ENCODE measurements at regions not wholly inside any gene's neighbourhood (a gene's known extent, or its start where the extent isn't known, plus 50 kb on each side); places are given as distances from the start of the nearest gene placed in this dataset.

DNA sequence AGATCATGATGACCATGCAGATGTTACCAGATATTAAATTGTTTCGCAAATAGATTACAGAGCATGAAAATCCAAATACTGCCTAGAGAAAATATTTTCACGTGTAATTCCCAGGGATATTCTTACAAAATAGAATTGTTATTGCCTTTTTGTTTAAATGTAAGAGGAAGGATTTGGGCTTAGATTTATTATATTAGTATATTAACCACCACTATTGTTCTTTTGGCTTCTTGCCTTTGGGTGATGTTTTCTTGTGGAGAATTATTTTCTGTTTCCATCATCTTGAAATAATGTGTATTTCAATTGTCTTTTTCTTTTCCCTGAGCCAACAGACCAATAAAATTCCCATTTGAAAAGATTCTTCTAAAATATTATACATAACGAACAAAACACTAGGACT, 109.7 kb upstream of the NUDT7 start:
- no peak for TF ChIP-seq ZBTB7A (IDR thresholded peaks at IDR 0.05; ENCODE audit: low read depth)
- TF ChIP-seq CREB1 (IDR thresholded peaks at IDR 0.05; ENCODE audit: low read depth) = no peak
- TF ChIP-seq, protein P1, sequence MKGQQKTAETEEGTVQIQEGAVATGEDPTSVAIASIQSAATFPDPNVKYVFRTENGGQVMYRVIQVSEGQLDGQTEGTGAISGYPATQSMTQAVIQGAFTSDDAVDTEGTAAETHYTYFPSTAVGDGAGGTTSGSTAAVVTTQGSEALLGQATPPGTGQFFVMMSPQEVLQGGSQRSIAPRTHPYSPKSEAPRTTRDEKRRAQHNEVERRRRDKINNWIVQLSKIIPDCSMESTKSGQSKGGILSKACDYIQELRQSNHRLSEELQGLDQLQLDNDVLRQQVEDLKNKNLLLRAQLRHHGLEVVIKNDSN (IDR thresholded peaks at IDR 0.05) = no peak
- TF ChIP-seq NFIC (IDR thresholded peaks at IDR 0.05) = no peak
- TF ChIP-seq EP300 (IDR thresholded peaks at IDR 0.05; ENCODE audit: borderline replicate concordance) = no peak
- no peak for TF ChIP-seq TAF1 (IDR thresholded peaks at IDR 0.05; ENCODE audit: low read depth)
- no peak for TF ChIP-seq FOXM1 (IDR thresholded peaks at IDR 0.05; ENCODE audit: borderline replicate concordance, low read depth)
- no peak for TF ChIP-seq REST (IDR thresholded peaks at IDR 0.05; ENCODE audit: low read depth)
- TF ChIP-seq CEBPB (IDR thresholded peaks at IDR 0.05) = no peak
- TF ChIP-seq YY1 (IDR thresholded peaks at IDR 0.05; ENCODE audit: low read depth) = no peak
- TF ChIP-seq, protein P2, sequence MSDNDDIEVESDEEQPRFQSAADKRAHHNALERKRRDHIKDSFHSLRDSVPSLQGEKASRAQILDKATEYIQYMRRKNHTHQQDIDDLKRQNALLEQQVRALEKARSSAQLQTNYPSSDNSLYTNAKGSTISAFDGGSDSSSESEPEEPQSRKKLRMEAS (IDR thresholded peaks at IDR 0.05) = no peak
- TF ChIP-seq RAD21 (IDR thresholded peaks at IDR 0.05; ENCODE audit: low read depth) = no peak

Data from Ishikawa (cell line).